ENCODE measurements at regions not wholly inside any gene's neighbourhood (a gene's known extent, or its start where the extent isn't known, plus 50 kb on each side); places are given as distances from the start of the nearest gene placed in this dataset.

GRCh38 chr7:49692516-49692915 is 80.9 kb upstream of the VWC2 start:
- TF ChIP-seq CTCF (IDR thresholded peaks at IDR 0.05; ENCODE audit: low read length) (no peak), EZH2 (IDR thresholded peaks at IDR 0.05; ENCODE audit: borderline replicate concordance, low read length) (no peak)

All from OCI-LY1 (cell line).